Suppressor macrophage treated with lipopolysaccharide for 4 hours (primary cell): ENCODE measurements at regions not wholly inside any gene's neighbourhood (a gene's known extent, or its start where the extent isn't known, plus 50 kb on each side); places are given as distances from the start of the nearest gene placed in this dataset.

Experiments used
- DNase-seq: peaks from one replicate; pipeline ENCODE4 v3.0.0-alpha.2; 2020

- no peak for DNase-seq
Measured at GRCh38 chr4:1459722-1460511, 53.7 kb upstream of the NKX1-1 start.

DNA sequence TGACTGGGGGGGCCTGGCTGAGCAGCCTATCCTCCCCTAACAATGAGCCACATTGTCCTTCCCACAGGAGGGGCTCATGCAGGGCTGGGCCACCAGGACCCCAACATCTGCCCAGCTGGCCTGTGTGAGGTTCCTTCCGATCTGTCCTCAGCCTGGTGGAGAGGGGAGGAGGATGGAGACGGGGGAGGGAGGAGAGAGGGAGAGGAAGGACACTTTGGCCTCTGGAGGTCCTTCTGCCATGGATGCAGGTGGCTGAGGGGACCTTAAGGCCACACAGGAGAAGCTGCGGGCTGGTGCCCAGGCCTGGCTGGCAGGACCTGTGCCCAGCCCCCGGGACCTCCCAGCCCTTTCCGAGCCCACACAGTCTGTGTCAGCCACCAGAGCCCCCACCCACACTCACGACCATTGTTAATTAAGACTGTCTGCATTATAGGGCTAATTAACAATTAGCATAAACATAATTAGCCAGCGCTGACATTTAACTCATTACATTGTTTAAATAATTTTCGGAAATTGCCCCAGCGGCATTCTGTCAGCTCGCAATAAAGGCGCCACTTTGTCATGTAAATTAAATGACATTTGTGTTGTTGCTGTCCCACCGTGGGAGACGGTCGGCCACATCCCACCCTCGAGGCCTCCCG, 53.0 kb upstream of the NKX1-1 start:
- DNase-seq = no peak

- no peak for DNase-seq
Measured at GRCh38 chr4:1458581-1458980, 52.3 kb upstream of the NKX1-1 start.
